Endothelial cell of hepatic sinusoid (primary cell): ENCODE measurements at regions not wholly inside any gene's neighbourhood (a gene's known extent, or its start where the extent isn't known, plus 50 kb on each side); places are given as distances from the start of the nearest gene placed in this dataset.

Experiments used
- in situ Hi-C: cut with HindIII; loops from 2 replicates; pipeline ENCODE4 v1.10.0; 2017; ENCODE audit warnings: low sequenced_read_pairs

- in situ Hi-C loops, result no loop called here
These were observed 284.4 kb downstream of the ZNF536 start for GRCh38 chr19:30656520-30657100.

DNA sequence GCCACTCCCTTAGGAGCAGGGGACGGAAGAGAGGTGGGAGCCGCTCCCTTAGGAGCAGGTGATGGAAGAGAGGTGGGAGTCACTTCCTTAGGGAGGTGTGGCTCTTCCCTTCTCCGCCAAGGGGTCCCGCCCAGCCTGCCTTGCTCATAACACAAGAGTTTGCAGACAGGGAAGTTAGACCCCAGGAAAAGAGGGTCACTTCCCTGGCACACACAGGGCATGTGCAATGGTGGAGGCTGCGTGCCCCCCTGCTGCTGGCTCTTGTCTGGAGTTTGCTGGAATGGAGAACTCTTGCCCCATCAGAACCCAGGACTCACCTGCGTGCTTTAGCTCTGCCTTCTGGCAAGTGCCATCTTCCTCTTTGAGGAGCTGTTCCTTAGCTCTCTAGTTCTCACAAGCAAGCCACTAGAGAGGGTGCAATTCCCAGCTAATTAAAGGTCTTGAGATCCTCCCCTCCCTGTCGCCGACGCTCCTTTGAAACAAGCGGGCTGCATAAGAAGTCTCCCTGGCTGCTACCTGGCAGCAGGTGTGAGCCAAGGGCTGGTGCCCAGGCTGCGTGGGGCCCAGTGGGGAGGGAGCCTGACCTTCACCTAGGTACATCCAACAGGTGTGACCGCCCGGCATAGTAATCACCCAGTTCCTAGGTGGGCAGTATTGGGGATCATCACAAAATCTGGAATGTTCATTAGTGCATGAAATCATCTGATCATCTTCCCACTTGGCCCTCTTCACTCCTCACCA, 281.6 kb downstream of the ZNF536 start:
- in situ Hi-C loops, result no loop called here

GRCh38 chr19:30652751-30653150, 280.6 kb downstream of the ZNF536 start:
- in situ Hi-C loops, result no loop called here

DNA sequence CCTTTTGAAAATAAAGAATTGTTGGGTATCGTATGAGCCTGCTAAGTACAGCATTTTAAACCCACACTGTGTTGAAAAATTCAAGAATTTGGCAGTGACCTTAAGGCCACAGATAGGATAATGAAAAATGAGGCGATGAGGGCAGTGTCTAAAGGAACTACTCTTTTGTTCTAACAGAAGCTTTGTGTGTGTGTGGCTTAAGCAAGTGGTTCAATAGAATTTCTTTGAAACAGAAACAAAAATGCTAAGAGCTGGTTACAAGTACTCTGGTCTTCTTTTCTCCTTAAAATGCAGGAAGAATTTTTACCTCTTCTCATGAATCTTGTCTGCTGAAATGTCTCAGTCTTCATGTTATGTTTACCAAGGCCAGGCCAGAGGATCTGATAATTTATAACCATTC, 279.5 kb downstream of the ZNF536 start:
- in situ Hi-C loops, result no loop called here

DNA sequence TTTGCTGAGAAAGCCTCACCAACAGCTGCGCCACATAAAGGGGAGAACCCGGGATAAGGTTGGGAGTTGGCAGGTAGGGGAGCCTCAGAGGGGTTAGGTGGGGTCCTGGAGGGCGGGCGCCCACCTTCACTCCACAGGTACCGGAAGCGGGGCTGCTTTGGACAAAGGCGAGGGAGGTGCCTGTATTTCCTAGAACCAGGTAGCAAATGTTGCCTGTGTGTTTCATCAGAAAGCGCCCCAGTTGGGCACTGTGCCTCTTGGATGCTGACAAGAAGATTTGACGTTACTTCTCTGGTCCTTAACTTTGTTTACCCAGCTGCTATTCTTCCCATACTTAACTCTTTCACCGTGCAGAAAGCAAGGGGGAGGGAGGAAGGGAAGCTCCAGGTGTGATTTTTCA, 278.9 kb downstream of the ZNF536 start:
- in situ Hi-C loops, result no loop called here

GRCh38 chr19:30649934-30650614, 277.9 kb downstream of the ZNF536 start:
- in situ Hi-C loops, result no loop called here

DNA sequence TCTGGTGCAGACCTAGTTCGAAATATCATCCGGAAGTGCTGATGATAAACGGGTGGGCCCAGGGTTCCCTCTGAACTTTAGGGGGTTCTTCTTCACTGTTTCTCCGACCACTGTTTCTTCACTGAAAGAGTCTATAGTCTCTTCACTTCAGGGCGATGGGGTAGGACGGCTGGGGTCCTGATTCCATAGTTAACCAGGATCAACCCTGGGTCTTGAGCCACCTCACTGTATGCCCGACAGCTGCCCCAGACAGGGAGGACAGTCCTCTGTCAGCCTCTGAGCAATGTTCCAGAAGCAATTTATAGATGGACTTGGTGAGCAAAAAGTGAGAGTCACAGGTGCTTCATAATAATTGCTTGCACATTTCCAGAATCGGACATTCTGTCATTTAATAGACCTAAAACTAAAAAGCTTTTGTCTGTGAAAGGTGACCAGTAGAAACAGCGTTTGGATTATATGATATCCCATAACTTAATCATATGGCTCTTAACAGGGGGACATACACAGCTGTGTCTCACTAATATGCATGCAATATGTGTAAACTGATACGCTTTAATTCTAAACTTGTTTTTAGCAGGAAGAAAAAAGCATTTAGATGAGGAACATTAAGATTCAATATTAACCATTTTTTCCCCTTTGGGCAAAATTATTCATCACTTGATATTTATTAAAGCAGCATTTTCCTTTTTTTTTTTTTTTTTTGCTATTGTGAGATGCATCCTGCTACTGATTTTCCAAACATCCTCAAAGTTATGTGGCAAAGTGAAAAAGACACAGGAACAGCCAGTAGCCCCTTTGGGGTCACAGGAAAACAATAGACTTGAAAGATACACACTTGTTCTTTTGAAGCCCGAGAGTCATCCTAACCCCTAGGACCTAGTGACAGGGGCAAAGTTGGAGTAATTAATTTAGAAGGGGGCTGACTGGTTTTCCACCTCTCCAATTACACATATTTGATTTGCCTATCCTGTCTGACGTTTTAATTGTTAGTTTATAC, 277.0 kb downstream of the ZNF536 start:
- in situ Hi-C loops, result no loop called here

- in situ Hi-C loops, result no loop called here
These were observed 275.9 kb downstream of the ZNF536 start for GRCh38 chr19:30647891-30648720.

DNA sequence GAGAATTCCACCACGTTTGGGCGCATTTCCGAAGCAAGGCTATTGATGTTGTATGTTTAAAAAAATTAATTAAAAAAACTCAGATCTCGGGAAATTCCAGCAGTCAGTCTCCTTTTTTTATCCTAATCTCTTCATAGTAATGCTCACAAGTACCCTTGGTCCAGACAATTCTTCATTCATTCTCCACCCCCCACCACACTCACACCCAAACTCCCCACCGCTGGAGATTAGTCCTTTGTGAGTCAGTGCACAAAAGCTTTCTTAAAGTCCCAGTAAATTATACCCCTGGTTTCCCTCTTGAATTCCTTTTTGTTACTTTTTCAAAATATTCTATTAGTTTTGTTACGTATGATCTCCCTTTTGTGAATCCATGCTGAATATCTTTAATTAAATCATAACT, 274.6 kb downstream of the ZNF536 start:
- in situ Hi-C loops, result no loop called here

GRCh38 chr19:30645946-30646577, 273.9 kb downstream of the ZNF536 start:
- in situ Hi-C loops, result no loop called here

DNA sequence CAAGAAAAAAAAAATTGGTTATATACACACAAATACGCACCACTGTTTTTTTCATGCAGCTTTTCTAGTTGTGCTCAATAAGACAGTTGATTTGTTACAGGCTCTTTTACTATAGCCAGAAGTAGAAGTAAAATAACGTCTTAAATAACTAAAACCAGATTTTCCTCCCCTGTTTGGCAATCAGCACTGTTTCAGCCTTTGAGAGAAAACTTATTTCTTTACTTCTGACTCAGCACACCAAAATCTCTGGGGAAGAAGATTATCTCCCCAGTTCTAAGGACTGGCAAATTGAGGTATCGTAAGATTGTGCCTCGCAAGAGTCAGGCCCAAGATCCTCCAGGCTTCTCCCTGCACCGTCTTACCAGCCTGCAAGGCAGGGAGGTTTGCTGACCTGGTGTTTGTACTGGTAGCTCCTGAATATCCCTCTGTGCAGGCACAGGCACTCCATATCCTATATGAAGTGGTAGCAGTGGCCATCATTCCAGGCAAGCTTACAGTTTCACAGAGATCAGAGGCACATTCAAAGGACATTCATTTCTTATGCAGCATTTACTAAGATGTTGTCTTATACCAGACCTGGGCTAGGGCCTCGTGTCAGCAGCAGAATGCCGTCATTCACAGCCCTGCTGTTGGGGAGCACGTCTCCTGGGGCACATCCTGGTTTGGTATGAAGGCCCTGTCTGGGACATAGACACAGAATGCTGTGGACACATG, 268.2 kb downstream of the ZNF536 start:
- in situ Hi-C loops, result loop anchor here (5.0 kb wide), 1 partner anchor 878 kb away; no protein-coding TSS in a partner anchor

- in situ Hi-C loops, result no loop called here
These were observed 266.7 kb downstream of the ZNF536 start for GRCh38 chr19:30638889-30639288.

- in situ Hi-C loops, result no loop called here
These were observed 265.7 kb downstream of the ZNF536 start for GRCh38 chr19:30637926-30638325.

- in situ Hi-C loops, result no loop called here
These were observed 263.1 kb downstream of the ZNF536 start for GRCh38 chr19:30634996-30635975.

DNA sequence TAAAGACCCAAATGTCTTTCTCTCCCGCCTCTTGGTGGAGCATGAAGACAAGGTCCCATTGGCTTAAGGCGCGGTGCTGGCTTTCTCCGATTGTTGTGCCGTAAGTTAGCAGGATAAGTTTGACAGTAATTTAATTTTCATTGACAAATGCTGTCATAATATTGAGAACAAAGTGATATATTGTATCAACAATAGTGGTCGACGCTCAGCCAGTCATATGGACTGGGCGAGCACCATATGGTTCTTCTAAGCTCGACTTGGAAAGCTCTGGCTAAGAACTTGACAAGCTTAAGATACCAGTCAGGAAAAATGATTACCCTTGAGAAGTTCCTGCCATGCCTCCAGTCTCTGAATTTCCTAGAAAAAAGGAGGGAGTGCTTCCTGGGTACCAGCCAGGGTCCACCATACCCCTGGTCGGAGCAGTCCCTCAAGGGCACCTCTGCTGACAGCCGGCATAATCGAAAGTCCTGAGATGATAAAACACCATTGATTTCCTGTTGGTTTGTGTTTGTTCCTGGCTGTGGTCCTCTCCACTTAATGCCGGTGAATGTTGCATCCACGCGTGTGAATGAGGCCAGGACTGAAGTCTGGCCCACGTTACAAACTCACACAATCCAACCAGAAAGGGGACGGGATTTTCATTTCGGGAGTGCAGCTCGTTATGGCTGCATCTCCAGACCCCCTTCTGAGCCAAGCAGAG, 262.1 kb downstream of the ZNF536 start:
- in situ Hi-C loops, result no loop called here

- in situ Hi-C loops, result no loop called here
These were observed 258.8 kb downstream of the ZNF536 start for GRCh38 chr19:30631033-30631370.

DNA sequence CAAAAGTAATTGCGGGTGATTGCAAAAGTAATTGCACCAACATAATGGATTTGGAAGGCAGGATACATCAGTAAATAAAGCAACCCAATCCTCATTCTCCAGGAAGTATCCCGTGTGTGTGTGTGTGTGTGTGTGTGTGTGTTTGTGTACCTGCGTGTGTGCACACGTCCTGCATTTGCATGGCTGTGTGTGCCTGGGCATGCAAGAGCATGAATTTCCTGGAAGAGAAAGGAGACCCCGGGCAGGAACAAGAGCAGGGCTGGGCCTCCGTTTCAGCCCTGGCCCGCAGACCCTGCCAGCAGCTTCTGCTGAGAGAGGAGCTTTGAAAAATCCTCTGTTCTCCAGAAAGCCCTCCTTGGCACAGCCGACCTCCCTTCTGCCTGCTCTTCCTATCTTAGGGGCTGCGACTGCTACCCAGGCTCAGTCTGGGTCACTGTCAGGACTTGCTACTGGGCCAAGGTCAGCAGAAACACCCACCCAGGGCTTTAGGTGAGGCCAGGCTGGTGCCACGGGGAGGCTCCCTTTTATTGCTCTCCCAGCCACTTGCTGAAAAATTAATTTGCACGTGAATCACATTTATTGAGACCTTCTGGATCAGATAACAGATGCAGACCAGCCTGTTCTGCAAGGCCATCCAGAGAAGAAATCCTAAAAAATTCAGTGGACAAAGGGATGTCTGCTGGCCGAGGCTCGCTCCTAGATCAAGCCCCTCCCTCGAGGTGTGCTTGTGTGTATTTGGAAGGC, 258.3 kb downstream of the ZNF536 start:
- in situ Hi-C loops, result no loop called here
